GM12892 (cell line): ENCODE measurements at regions not wholly inside any gene's neighbourhood (a gene's known extent, or its start where the extent isn't known, plus 50 kb on each side); places are given as distances from the start of the nearest gene placed in this dataset.

Source experiments
- POLR2A ChIP-seq: IDR thresholded peaks from 2 replicates; pipeline ENCODE4 v1.6.1; 2011; ENCODE audit warnings: low read depth, low read length, control low read depth
- POLR2AphosphoS5 ChIP-seq: IDR thresholded peaks from 2 replicates; pipeline ENCODE4 v1.6.1; 2011; ENCODE audit warnings: low read depth, low read length, control low read depth

DNA sequence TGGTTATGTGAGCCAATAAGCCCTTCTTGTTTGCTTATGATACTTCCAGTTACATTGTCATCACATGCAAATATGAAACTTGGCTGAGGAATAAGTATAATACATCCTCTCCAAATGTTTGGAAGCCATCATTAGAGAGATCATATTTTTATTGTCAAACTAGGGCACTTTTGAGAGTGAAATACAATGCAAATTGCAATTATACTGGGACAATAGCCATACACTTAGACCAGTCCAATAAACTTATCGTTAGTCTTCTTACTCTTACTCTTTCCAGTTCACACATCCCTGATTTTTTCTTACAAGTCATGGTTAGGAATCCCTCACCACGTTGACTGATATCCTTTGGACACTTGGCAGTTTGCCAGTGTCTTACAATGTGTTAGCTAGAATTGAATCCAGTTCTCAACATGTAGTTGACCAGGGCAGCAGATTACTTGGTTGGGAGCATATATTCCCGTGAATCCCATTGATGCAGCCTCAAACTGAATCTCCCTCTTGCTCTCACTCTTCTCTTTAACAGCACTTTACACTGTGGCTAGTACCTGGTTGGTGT, 519.7 kb upstream of the ID4 start:
- TF ChIP-seq POLR2AphosphoS5 (no peak), POLR2A (no peak)
